Right lobe of liver (tissue), 4 donors: ENCODE measurements at regions not wholly inside any gene's neighbourhood (a gene's known extent, or its start where the extent isn't known, plus 50 kb on each side); places are given as distances from the start of the nearest gene placed in this dataset.

ENCODE experiments used
- POLR2A ChIP-seq: fragments of 450-650 bp; IDR thresholded peaks from one replicate; pipeline ENCODE4 v1.6.1; 2017; ENCODE audit warnings: antibody characterized with exemption, mild to moderate bottlenecking
- TF ChIP-seq, protein P1 (sequence below), 4 donors: fragments of 200-600 bp in 3 of 4; fragments of 450-650 bp in 1 of 4; IDR thresholded peaks; one replicate each; pipeline versions ENCODE4 v1.5.1 to v1.8.0; 2016 to 2022; ENCODE audit warnings: antibody characterized with exemption in 4 of 4, mild to moderate bottlenecking in 2 of 4
- donor health status: DM: no; HTN: no; CAD: no.
- donor health status: DM: no; HTN: no; CAD: no.
- donor health status: DM: no; HTN: yes; CAD: no.

DNA sequence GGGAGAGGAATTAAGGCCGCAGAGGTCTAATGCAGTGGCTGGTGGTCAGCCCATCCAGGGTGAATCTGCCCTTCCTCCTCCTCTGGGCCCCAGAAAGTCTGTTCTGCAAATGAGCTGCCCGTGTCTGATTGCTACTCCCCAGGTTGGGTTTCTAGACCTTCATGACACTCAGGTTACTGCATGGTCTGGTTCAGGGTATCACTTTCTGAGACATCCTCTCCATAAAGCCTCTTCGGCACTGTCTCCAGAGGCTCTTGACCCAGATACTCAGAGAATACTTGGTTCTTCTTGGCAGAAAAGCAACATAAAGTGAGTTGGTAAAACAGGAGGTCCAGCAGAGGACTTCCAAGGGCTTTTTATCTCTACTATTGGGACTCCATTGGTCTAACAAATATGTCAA is 62.5 kb upstream of the GDNF start:
- TF ChIP-seq, protein P1, sequence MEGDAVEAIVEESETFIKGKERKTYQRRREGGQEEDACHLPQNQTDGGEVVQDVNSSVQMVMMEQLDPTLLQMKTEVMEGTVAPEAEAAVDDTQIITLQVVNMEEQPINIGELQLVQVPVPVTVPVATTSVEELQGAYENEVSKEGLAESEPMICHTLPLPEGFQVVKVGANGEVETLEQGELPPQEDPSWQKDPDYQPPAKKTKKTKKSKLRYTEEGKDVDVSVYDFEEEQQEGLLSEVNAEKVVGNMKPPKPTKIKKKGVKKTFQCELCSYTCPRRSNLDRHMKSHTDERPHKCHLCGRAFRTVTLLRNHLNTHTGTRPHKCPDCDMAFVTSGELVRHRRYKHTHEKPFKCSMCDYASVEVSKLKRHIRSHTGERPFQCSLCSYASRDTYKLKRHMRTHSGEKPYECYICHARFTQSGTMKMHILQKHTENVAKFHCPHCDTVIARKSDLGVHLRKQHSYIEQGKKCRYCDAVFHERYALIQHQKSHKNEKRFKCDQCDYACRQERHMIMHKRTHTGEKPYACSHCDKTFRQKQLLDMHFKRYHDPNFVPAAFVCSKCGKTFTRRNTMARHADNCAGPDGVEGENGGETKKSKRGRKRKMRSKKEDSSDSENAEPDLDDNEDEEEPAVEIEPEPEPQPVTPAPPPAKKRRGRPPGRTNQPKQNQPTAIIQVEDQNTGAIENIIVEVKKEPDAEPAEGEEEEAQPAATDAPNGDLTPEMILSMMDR (IDR thresholded peaks at IDR 0.05): no peak
- no peak for TF ChIP-seq POLR2A
